ENCODE measurements at regions not wholly inside any gene's neighbourhood (a gene's known extent, or its start where the extent isn't known, plus 50 kb on each side); places are given as distances from the start of the nearest gene placed in this dataset.

GRCh38 chr9:111148052-111149017 lies 110.1 kb upstream of the LPAR1 start:
- TF ChIP-seq POLR2A (IDR thresholded peaks at IDR 0.05) (no peak), CTCF (IDR thresholded peaks at IDR 0.05) (no peak)
